ENCODE measurements at regions not wholly inside any gene's neighbourhood (a gene's known extent, or its start where the extent isn't known, plus 50 kb on each side); places are given as distances from the start of the nearest gene placed in this dataset.

DNA sequence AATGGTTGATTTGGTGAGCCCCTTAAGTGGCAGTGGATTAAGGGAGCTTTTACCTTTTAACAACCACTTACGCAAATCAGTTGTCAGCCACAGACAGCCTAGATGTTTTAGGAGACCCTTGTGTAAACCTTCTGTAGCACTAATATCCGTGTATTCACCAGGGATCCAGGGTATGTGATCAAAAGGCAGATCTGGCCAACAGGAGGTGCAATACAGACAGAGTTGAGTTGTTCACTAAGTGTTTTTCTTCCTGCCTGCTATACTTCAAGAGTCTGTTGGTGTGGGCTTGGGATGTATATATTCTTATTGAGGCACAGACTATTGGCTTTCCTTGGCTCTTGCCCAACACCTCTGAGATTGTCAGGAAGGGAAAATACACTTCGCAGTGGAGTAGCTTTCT, 175.1 kb downstream of the FAT3 start:
- TF ChIP-seq, protein P1, sequence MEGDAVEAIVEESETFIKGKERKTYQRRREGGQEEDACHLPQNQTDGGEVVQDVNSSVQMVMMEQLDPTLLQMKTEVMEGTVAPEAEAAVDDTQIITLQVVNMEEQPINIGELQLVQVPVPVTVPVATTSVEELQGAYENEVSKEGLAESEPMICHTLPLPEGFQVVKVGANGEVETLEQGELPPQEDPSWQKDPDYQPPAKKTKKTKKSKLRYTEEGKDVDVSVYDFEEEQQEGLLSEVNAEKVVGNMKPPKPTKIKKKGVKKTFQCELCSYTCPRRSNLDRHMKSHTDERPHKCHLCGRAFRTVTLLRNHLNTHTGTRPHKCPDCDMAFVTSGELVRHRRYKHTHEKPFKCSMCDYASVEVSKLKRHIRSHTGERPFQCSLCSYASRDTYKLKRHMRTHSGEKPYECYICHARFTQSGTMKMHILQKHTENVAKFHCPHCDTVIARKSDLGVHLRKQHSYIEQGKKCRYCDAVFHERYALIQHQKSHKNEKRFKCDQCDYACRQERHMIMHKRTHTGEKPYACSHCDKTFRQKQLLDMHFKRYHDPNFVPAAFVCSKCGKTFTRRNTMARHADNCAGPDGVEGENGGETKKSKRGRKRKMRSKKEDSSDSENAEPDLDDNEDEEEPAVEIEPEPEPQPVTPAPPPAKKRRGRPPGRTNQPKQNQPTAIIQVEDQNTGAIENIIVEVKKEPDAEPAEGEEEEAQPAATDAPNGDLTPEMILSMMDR (IDR thresholded peaks at IDR 0.05) = peak; percentile 45
- TF ChIP-seq EZH2 (IDR thresholded peaks at IDR 0.05) = no peak
